ENCODE measurements at regions not wholly inside any gene's neighbourhood (a gene's known extent, or its start where the extent isn't known, plus 50 kb on each side); places are given as distances from the start of the nearest gene placed in this dataset.

- no peak for TF ChIP-seq CTCF (IDR thresholded peaks at IDR 0.05; ENCODE audit: low read depth, low read length)
- TF ChIP-seq EZH2phosphoT487 (IDR thresholded peaks at IDR 0.05; ENCODE audit: low read depth): no peak
Measured at GRCh38 chr15:29873947-29874411, 51.7 kb upstream of the TJP1 start.

All from OCI-LY3 (cell line).